OCI-LY1 (cell line): ENCODE measurements at regions not wholly inside any gene's neighbourhood (a gene's known extent, or its start where the extent isn't known, plus 50 kb on each side); places are given as distances from the start of the nearest gene placed in this dataset.

Experiments
- CTCF ChIP-seq: fragments of 200-600 bp; sonication (generic), shearing (Covaris generic); IDR thresholded peaks from 2 replicates; pipeline ENCODE4 v1.5.1; 2017; ENCODE audit warnings: mild to moderate bottlenecking, antibody characterized with exemption, low read length, moderate library complexity, mixed read lengths
- EZH2 ChIP-seq: fragments of 200-600 bp; sonication (generic), shearing (Covaris generic); IDR thresholded peaks from 2 replicates; pipeline ENCODE4 v1.8.0; 2017; ENCODE audit warnings: borderline replicate concordance, mixed run types, mild to moderate bottlenecking, antibody characterized with exemption, low read length, moderate library complexity, mixed read lengths

- TF ChIP-seq CTCF (no peak), EZH2 (no peak)
Observed at GRCh38 chr18:51545446-51545845, 348.0 kb upstream of the MEX3C start.
